GM12878 (cell line): ENCODE measurements at regions not wholly inside any gene's neighbourhood (a gene's known extent, or its start where the extent isn't known, plus 50 kb on each side); places are given as distances from the start of the nearest gene placed in this dataset.

Experiments used
- ATAC-seq: fragments of 200-7000 bp; cut with Tn5 transposase; 3 replicates; pipeline ENCODE4 v1.9.1; 2020; ENCODE audit warnings: mild to moderate bottlenecking, moderate library complexity
- BruUV-seq: library from RNA; stranded (reverse); fragments of 400-500 nt; replicated peaks from 2 replicates; lab custom pipeline; 2021; lab: Mats Ljungman, UMichigan
- CTCF ChIA-PET: fragments of 300-600 bp; sonication (Branson Sonifier 250); formaldehyde crosslinking; extraction: SDS; loops from one replicate; lab custom pipeline; 2021; ENCODE audit warnings: inconsistent platforms; lab: Yijun Ruan, JAX
- POLR2A ChIA-PET: fragments of 350-600 bp; formaldehyde crosslinking; extraction: SDS; loops from one replicate; lab custom pipeline; 2021; ENCODE audit warnings: inconsistent platforms; lab: Charles Lee
- RAD21 ChIA-PET: fragments of 300-600 bp; sonication (Branson Sonifier 250); formaldehyde crosslinking; loops from one replicate; lab custom pipeline; 2023; ENCODE audit warnings: antibody characterized with exemption; ENCODE audit not compliant: unreplicated experiment; lab: Charles Lee
- SMC1A ChIA-PET: fragments of 300-600 bp; sonication (Branson Sonifier 250); formaldehyde crosslinking; loops from one replicate; lab custom pipeline; 2023; ENCODE audit not compliant: unreplicated experiment, uncharacterized antibody; lab: Charles Lee
- DNase-seq: peaks from one replicate; pipeline ENCODE4 v3.0.0-alpha.2; 2011; ENCODE audit warnings: low read depth, low spot score
- FAIRE-seq: peaks from 3 replicates; lab custom pipeline; 2011; peaks lifted over from hg19 to GRCh38; lab: Jason Lieb, UNC
- H2AFZ ChIP-seq: 2 replicates; pipeline ENCODE4 v1.6.0; 2011; ENCODE audit warnings: low read depth, low read length, control low read depth; ENCODE audit not compliant: control insufficient read depth
- H3K27ac ChIP-seq: 2 replicates; pipeline ENCODE4 v1.5.1; 2011; ENCODE audit warnings: control low read depth; ENCODE audit not compliant: control insufficient read depth, insufficient read depth
- H3K27me3 ChIP-seq, 2 experiments: replicated peaks in 1 of 2; 2 replicates each; pipeline versions ENCODE4 v1.6.0 to v1.6.1; 2011; ENCODE audit warnings: low read length in 1 of 2; ENCODE audit not compliant: control insufficient read depth in 2 of 2, insufficient read depth in 2 of 2
- H3K36me3 ChIP-seq, 2 experiments: 2 replicates each; pipeline ENCODE4 v1.5.1; 2011; ENCODE audit warnings: low read length in 1 of 2; ENCODE audit not compliant: control insufficient read depth in 2 of 2, insufficient read depth in 2 of 2
- H3K4me1 ChIP-seq: 2 replicates; pipeline ENCODE4 v1.6.1; 2011; ENCODE audit warnings: mild to moderate bottlenecking, low read length, moderate library complexity, mixed read lengths; ENCODE audit not compliant: control insufficient read depth, insufficient read depth
- H3K4me2 ChIP-seq: 2 replicates; pipeline ENCODE4 v1.6.0; 2011; ENCODE audit warnings: control low read depth; ENCODE audit not compliant: control insufficient read depth, insufficient read depth
- H3K4me3 ChIP-seq: fragments of 200-600 bp; sonication (generic); 2 replicates; pipeline ENCODE4 v1.5.1; 2016
- H3K79me2 ChIP-seq: 2 replicates; pipeline ENCODE4 v1.6.0; 2011; ENCODE audit warnings: low read length; ENCODE audit not compliant: control insufficient read depth, insufficient read depth
- H3K9ac ChIP-seq: 2 replicates; pipeline ENCODE4 v1.8.0; 2011; ENCODE audit warnings: low read length, control low read depth, mixed read lengths; ENCODE audit not compliant: control insufficient read depth, insufficient read depth
- H3K9me3 ChIP-seq: replicated peaks from 3 replicates; pipeline ENCODE4 v1.5.1; 2011; ENCODE audit warnings: mild to moderate bottlenecking, low read length; ENCODE audit not compliant: control insufficient read depth, insufficient read depth
- H4K20me1 ChIP-seq: 2 replicates; pipeline ENCODE4 v1.6.0; 2011; ENCODE audit not compliant: control insufficient read depth, insufficient read depth
- CHD4 ChIP-seq: fragments of 200-600 bp; sonication (generic); IDR thresholded peaks from 2 replicates; pipeline ENCODE4 v1.6.1; 2016; ENCODE audit warnings: mild to moderate bottlenecking
- CREM ChIP-seq: IDR thresholded peaks from 2 replicates; pipeline ENCODE4 v1.6.1; 2014; ENCODE audit warnings: antibody characterized with exemption, low read depth
- MTA2 ChIP-seq: fragments of 450-650 bp; IDR thresholded peaks from 2 replicates; pipeline ENCODE4 v1.6.1; 2016; ENCODE audit warnings: low read depth, mild to moderate bottlenecking, moderate library complexity
- MTA3 ChIP-seq: IDR thresholded peaks from 2 replicates; pipeline ENCODE4 v1.6.1; 2012; ENCODE audit warnings: low read length, inconsistent platforms, borderline replicate concordance
- NFIC ChIP-seq: IDR thresholded peaks from 2 replicates; pipeline ENCODE4 v1.6.1; 2012; ENCODE audit warnings: low read depth, mild to moderate bottlenecking, inconsistent platforms, low read length, moderate library complexity
- POLR2A ChIP-seq: IDR thresholded peaks from 2 replicates; pipeline ENCODE4 v1.6.1; 2011; ENCODE audit warnings: low read depth, mild to moderate bottlenecking, low read length
- POLR2AphosphoS2 ChIP-seq: IDR thresholded peaks from 2 replicates; pipeline ENCODE4 v1.6.1; 2011; ENCODE audit warnings: low read depth, mild to moderate bottlenecking, low read length, improper control_type of control experiment, moderate library complexity
- SMAD5 ChIP-seq: IDR thresholded peaks from 2 replicates; pipeline ENCODE4 v1.6.1; 2016; ENCODE audit warnings: antibody characterized with exemption, low read depth
- STAT1 ChIP-seq: fragments of 450-650 bp; conservative IDR thresholded peaks from 2 replicates; pipeline ENCODE4 v1.6.1; 2014; ENCODE audit warnings: antibody characterized with exemption, mild to moderate bottlenecking
- SUZ12 ChIP-seq: fragments of 200-600 bp; sonication (generic); IDR thresholded peaks from one replicate; pipeline ENCODE4 v1.6.1; 2018; ENCODE audit warnings: antibody characterized with exemption, mild to moderate bottlenecking; ENCODE audit not compliant: unreplicated experiment
- TBL1XR1 ChIP-seq: IDR thresholded peaks from 2 replicates; pipeline ENCODE4 v1.6.1; 2012; ENCODE audit warnings: low read depth, low read length, improper control_type of control experiment
- ZNF274 ChIP-seq: IDR thresholded peaks from one replicate; pipeline ENCODE4 v1.8.0; 2011; ENCODE audit not compliant: insufficient read length, insufficient read depth
- WGBS: methylation state at CpG from one replicate; pipeline ENCODE4 v1.1.6; 2016; ENCODE audit warnings: low lambda C conversion rate; ENCODE audit not compliant: insufficient replicate concordance, insufficient coverage; ENCODE audit errors: missing lambda C conversion rate; 5-methylcytosine and 5-hydroxymethylcytosine counted together
- in situ Hi-C: fragments of 300-500 bp; cut with MboI; formaldehyde crosslinking; loops from 9 replicates; pipeline ENCODE4 v1.14.3; 2018; ENCODE audit warnings: mixed read lengths
- intact Hi-C: fragments of 100-400 bp; cut with micrococcal nuclease; formaldehyde crosslinking; loops from one replicate; pipeline ENCODE4 v1.14.2; 2022; ENCODE audit not compliant: unreplicated experiment
- TF ChIP-seq, protein P1 (sequence below): fragments of 450-650 bp; IDR thresholded peaks from 2 replicates; pipeline ENCODE4 v1.6.1; 2018; ENCODE audit warnings: mild to moderate bottlenecking, low read depth, moderate library complexity; ENCODE audit not compliant: partially characterized antibody
- TF ChIP-seq, protein P2 (sequence below): fragments of 450-650 bp; IDR thresholded peaks from 2 replicates; pipeline ENCODE4 v1.6.1; 2017; ENCODE audit warnings: mild to moderate bottlenecking
- TF ChIP-seq, protein P3 (sequence below): fragments of 450-650 bp; IDR thresholded peaks from 2 replicates; pipeline ENCODE4 v1.6.1; 2017; ENCODE audit warnings: low read depth, mild to moderate bottlenecking, moderate library complexity

DNA sequence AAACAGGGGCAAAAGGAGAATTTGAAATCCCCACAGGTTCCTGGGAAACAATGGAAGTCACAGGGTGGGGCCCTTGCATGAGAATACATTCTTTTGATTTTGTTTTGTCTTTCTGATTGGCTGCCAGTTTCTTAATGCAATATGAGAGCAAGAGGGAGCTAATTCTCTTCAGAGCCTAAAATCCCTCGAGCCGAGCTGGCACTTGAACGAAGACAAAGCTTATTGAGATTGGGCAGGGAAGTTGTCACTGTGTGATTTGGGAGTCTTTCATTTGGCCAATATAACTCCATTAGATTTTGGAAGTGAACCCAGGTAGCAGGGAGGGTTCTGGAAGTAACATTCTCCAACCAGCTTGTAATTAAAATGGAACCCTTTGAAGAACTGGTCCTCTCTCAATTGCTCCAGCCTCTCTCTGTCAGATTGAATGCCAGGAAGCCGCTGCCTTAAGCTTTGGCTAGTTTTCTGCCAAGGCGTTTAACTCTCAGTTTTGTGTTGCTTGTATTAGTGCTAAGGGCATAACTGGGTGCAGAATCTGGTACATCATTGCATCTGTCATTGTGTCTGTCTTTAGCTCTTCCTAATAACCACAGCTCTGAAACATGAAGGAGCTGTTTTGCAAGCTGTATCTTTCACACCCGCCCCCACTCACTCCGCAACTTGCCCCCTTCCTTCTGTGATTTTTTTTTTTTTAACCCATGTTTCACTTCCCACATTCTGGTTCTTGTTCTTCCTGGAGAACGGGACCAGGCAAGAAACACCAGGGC, 272.0 kb downstream of the MAF start:
- in situ Hi-C loops = no loop called here
- FAIRE-seq (no peak), ATAC-seq (no peak), DNase-seq (no peak)
- H3K36me3 ChIP-seq = no peaks in the 10 kb centered on the region
- ChIA-PET RAD21 (interaction anchor here (0.7 kb wide), 1 partner anchor 159 kb away, joined by 4 read pairs; no protein-coding TSS in a partner anchor), CTCF (interaction anchor here (0.9 kb wide), 1 partner anchor 13 kb away, joined by 3 read pairs; no protein-coding TSS in a partner anchor), SMC1A (no interaction called here), POLR2A (interaction anchor here (0.7 kb wide), 1 partner anchor 635 kb away, joined by 3 read pairs; no protein-coding TSS in a partner anchor)
- no peak overlapping the region for H3K4me3 ChIP-seq
- no peak overlapping the region for H3K9ac ChIP-seq
- H3K79me2 ChIP-seq = no peaks in the 10 kb centered on the region
- H3K4me1 ChIP-seq = no peaks in the 10 kb centered on the region
- no peak overlapping the region for H2AFZ ChIP-seq
- H4K20me1 ChIP-seq = no peaks in the 10 kb centered on the region
- no peaks in the 10 kb centered on the region for H3K9me3 ChIP-seq
- H3K27me3 ChIP-seq = peaks cover 0 to 4% of the 10 kb centered on the region in 2 experiments; a peak in 3 of 4 replicates
- no peak overlapping the region for H3K27ac ChIP-seq
- no TSS peak for BruUV-seq
- WGBS = 6% methylated on average over 8 of the region's 8 CpGs
- intact Hi-C loops = no loop called here
- H3K4me2 ChIP-seq = no peak overlapping the region
- TF ChIP-seq STAT1 (no peak), NFIC (no peak), SMAD5 (no peak), SUZ12 (no peak), MTA2 (no peak), CREM (no peak), MTA3 (no peak), POLR2AphosphoS2 (no peak), CHD4 (no peak), ZNF274 (no peak), POLR2A (no peak), TBL1XR1 (no peak)
- TF ChIP-seq, protein P1, sequence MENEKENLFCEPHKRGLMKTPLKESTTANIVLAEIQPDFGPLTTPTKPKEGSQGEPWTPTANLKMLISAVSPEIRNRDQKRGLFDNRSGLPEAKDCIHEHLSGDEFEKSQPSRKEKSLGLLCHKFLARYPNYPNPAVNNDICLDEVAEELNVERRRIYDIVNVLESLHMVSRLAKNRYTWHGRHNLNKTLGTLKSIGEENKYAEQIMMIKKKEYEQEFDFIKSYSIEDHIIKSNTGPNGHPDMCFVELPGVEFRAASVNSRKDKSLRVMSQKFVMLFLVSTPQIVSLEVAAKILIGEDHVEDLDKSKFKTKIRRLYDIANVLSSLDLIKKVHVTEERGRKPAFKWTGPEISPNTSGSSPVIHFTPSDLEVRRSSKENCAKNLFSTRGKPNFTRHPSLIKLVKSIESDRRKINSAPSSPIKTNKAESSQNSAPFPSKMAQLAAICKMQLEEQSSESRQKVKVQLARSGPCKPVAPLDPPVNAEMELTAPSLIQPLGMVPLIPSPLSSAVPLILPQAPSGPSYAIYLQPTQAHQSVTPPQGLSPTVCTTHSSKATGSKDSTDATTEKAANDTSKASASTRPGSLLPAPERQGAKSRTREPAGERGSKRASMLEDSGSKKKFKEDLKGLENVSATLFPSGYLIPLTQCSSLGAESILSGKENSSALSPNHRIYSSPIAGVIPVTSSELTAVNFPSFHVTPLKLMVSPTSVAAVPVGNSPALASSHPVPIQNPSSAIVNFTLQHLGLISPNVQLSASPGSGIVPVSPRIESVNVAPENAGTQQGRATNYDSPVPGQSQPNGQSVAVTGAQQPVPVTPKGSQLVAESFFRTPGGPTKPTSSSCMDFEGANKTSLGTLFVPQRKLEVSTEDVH = no peak
- TF ChIP-seq, protein P2, sequence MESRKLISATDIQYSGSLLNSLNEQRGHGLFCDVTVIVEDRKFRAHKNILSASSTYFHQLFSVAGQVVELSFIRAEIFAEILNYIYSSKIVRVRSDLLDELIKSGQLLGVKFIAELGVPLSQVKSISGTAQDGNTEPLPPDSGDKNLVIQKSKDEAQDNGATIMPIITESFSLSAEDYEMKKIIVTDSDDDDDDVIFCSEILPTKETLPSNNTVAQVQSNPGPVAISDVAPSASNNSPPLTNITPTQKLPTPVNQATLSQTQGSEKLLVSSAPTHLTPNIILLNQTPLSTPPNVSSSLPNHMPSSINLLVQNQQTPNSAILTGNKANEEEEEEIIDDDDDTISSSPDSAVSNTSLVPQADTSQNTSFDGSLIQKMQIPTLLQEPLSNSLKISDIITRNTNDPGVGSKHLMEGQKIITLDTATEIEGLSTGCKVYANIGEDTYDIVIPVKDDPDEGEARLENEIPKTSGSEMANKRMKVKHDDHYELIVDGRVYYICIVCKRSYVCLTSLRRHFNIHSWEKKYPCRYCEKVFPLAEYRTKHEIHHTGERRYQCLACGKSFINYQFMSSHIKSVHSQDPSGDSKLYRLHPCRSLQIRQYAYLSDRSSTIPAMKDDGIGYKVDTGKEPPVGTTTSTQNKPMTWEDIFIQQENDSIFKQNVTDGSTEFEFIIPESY = no peak
- TF ChIP-seq, protein P3, sequence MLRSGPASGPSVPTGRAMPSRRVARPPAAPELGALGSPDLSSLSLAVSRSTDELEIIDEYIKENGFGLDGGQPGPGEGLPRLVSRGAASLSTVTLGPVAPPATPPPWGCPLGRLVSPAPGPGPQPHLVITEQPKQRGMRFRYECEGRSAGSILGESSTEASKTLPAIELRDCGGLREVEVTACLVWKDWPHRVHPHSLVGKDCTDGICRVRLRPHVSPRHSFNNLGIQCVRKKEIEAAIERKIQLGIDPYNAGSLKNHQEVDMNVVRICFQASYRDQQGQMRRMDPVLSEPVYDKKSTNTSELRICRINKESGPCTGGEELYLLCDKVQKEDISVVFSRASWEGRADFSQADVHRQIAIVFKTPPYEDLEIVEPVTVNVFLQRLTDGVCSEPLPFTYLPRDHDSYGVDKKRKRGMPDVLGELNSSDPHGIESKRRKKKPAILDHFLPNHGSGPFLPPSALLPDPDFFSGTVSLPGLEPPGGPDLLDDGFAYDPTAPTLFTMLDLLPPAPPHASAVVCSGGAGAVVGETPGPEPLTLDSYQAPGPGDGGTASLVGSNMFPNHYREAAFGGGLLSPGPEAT = no peak
